GM12878 (cell line): ENCODE measurements at regions not wholly inside any gene's neighbourhood (a gene's known extent, or its start where the extent isn't known, plus 50 kb on each side); places are given as distances from the start of the nearest gene placed in this dataset.

Source experiments
- ATAC-seq: fragments of 200-7000 bp; cut with Tn5 transposase; 3 replicates; pipeline ENCODE4 v1.9.1; 2020; ENCODE audit warnings: mild to moderate bottlenecking, moderate library complexity
- BruUV-seq: library from RNA; stranded (reverse); fragments of 400-500 nt; replicated peaks from 2 replicates; lab custom pipeline; 2021; lab: Mats Ljungman, UMichigan
- CTCF ChIA-PET: fragments of 300-600 bp; sonication (Branson Sonifier 250); formaldehyde crosslinking; extraction: SDS; loops from one replicate; lab custom pipeline; 2021; ENCODE audit warnings: inconsistent platforms; lab: Yijun Ruan, JAX
- POLR2A ChIA-PET: fragments of 350-600 bp; formaldehyde crosslinking; extraction: SDS; loops from one replicate; lab custom pipeline; 2021; ENCODE audit warnings: inconsistent platforms; lab: Charles Lee
- RAD21 ChIA-PET: fragments of 300-600 bp; sonication (Branson Sonifier 250); formaldehyde crosslinking; loops from one replicate; lab custom pipeline; 2023; ENCODE audit warnings: antibody characterized with exemption; ENCODE audit not compliant: unreplicated experiment; lab: Charles Lee
- SMC1A ChIA-PET: fragments of 300-600 bp; sonication (Branson Sonifier 250); formaldehyde crosslinking; loops from one replicate; lab custom pipeline; 2023; ENCODE audit not compliant: unreplicated experiment, uncharacterized antibody; lab: Charles Lee
- DNase-seq: peaks from one replicate; pipeline ENCODE4 v3.0.0-alpha.2; 2011; ENCODE audit warnings: low read depth, low spot score
- FAIRE-seq: peaks from 3 replicates; lab custom pipeline; 2011; peaks lifted over from hg19 to GRCh38; lab: Jason Lieb, UNC
- H2AFZ ChIP-seq: 2 replicates; pipeline ENCODE4 v1.6.0; 2011; ENCODE audit warnings: low read depth, low read length, control low read depth; ENCODE audit not compliant: control insufficient read depth
- H3K27ac ChIP-seq: 2 replicates; pipeline ENCODE4 v1.5.1; 2011; ENCODE audit warnings: control low read depth; ENCODE audit not compliant: control insufficient read depth, insufficient read depth
- H3K27me3 ChIP-seq, 2 experiments: replicated peaks in 1 of 2; 2 replicates each; pipeline versions ENCODE4 v1.6.0 to v1.6.1; 2011; ENCODE audit warnings: low read length in 1 of 2; ENCODE audit not compliant: control insufficient read depth in 2 of 2, insufficient read depth in 2 of 2
- H3K36me3 ChIP-seq, 2 experiments: 2 replicates each; pipeline ENCODE4 v1.5.1; 2011; ENCODE audit warnings: low read length in 1 of 2; ENCODE audit not compliant: control insufficient read depth in 2 of 2, insufficient read depth in 2 of 2
- H3K4me1 ChIP-seq: 2 replicates; pipeline ENCODE4 v1.6.1; 2011; ENCODE audit warnings: mild to moderate bottlenecking, low read length, moderate library complexity, mixed read lengths; ENCODE audit not compliant: control insufficient read depth, insufficient read depth
- H3K4me2 ChIP-seq: 2 replicates; pipeline ENCODE4 v1.6.0; 2011; ENCODE audit warnings: control low read depth; ENCODE audit not compliant: control insufficient read depth, insufficient read depth
- H3K4me3 ChIP-seq: fragments of 200-600 bp; sonication (generic); 2 replicates; pipeline ENCODE4 v1.5.1; 2016
- H3K79me2 ChIP-seq: 2 replicates; pipeline ENCODE4 v1.6.0; 2011; ENCODE audit warnings: low read length; ENCODE audit not compliant: control insufficient read depth, insufficient read depth
- H3K9ac ChIP-seq: 2 replicates; pipeline ENCODE4 v1.8.0; 2011; ENCODE audit warnings: low read length, control low read depth, mixed read lengths; ENCODE audit not compliant: control insufficient read depth, insufficient read depth
- H3K9me3 ChIP-seq: replicated peaks from 3 replicates; pipeline ENCODE4 v1.5.1; 2011; ENCODE audit warnings: mild to moderate bottlenecking, low read length; ENCODE audit not compliant: control insufficient read depth, insufficient read depth
- H4K20me1 ChIP-seq: 2 replicates; pipeline ENCODE4 v1.6.0; 2011; ENCODE audit not compliant: control insufficient read depth, insufficient read depth
- BRCA1 ChIP-seq: IDR thresholded peaks from 2 replicates; pipeline ENCODE4 v1.6.1; 2011; ENCODE audit warnings: low read depth, low read length, improper control_type of control experiment
- CHD1 ChIP-seq: IDR thresholded peaks from 2 replicates; pipeline ENCODE4 v1.6.1; 2012; ENCODE audit warnings: low read depth, low read length, improper control_type of control experiment
- CHD2 ChIP-seq: IDR thresholded peaks from 2 replicates; pipeline ENCODE4 v1.6.1; 2011; ENCODE audit warnings: low read depth, low read length, improper control_type of control experiment, borderline replicate concordance
- E2F8 ChIP-seq: fragments of 450-650 bp; IDR thresholded peaks from 2 replicates; pipeline ENCODE4 v1.6.1; 2018; ENCODE audit warnings: mild to moderate bottlenecking, low read depth, moderate library complexity; ENCODE audit not compliant: partially characterized antibody
- HCFC1 ChIP-seq: fragments of 150-350 bp; IDR thresholded peaks from 2 replicates; pipeline ENCODE4 v1.6.1; 2014; ENCODE audit warnings: low read length
- HDGF ChIP-seq: fragments of 450-650 bp; IDR thresholded peaks from 2 replicates; pipeline ENCODE4 v1.6.1; 2016; ENCODE audit warnings: antibody characterized with exemption
- IKZF1 ChIP-seq: fragments of 450-650 bp; conservative IDR thresholded peaks from 2 replicates; pipeline ENCODE4 v1.6.1; 2017; ENCODE audit warnings: antibody characterized with exemption, mild to moderate bottlenecking
- JUND ChIP-seq: IDR thresholded peaks from 2 replicates; pipeline ENCODE4 v1.6.1; 2012; ENCODE audit warnings: low read depth, mild to moderate bottlenecking, low read length, improper control_type of control experiment, moderate library complexity
- KLF5 ChIP-seq: fragments of 450-650 bp; IDR thresholded peaks from 2 replicates; pipeline ENCODE4 v1.6.1; 2014; ENCODE audit warnings: mild to moderate bottlenecking; ENCODE audit not compliant: partially characterized antibody
- NRF1 ChIP-seq: conservative IDR thresholded peaks from 2 replicates; pipeline ENCODE4 v1.6.1; 2011; ENCODE audit warnings: mild to moderate bottlenecking, low read depth, low read length, improper control_type of control experiment
- PBX3 ChIP-seq: IDR thresholded peaks from 2 replicates; pipeline ENCODE4 v1.6.1; 2011; ENCODE audit warnings: mild to moderate bottlenecking, low read depth, low read length, moderate library complexity; ENCODE audit not compliant: insufficient replicate concordance
- SMARCA5 ChIP-seq: fragments of 450-650 bp; IDR thresholded peaks from 2 replicates; pipeline ENCODE4 v1.6.1; 2017; ENCODE audit warnings: mild to moderate bottlenecking
- SREBF1 ChIP-seq: IDR thresholded peaks from 2 replicates; pipeline ENCODE4 v1.6.1; 2012; ENCODE audit warnings: mild to moderate bottlenecking, low read length
- STAT3 ChIP-seq: IDR thresholded peaks from 2 replicates; pipeline ENCODE4 v1.6.1; 2011; ENCODE audit warnings: low read depth, low read length, improper control_type of control experiment
- TCF12 ChIP-seq: IDR thresholded peaks from 2 replicates; pipeline ENCODE4 v1.6.1; 2011; ENCODE audit warnings: low read depth, mild to moderate bottlenecking, low read length
- USF2 ChIP-seq: IDR thresholded peaks from 2 replicates; pipeline ENCODE4 v1.6.1; 2011; ENCODE audit warnings: low read depth, low read length, improper control_type of control experiment, borderline replicate concordance
- YBX1 ChIP-seq: fragments of 450-650 bp; IDR thresholded peaks from 2 replicates; pipeline ENCODE4 v1.6.1; 2016; ENCODE audit warnings: antibody characterized with exemption
- ZNF622 ChIP-seq: fragments of 450-650 bp; IDR thresholded peaks from 2 replicates; pipeline ENCODE4 v1.6.1; 2017; ENCODE audit warnings: mild to moderate bottlenecking, inconsistent platforms
- WGBS: methylation state at CpG from one replicate; pipeline ENCODE4 v1.1.6; 2016; ENCODE audit warnings: low lambda C conversion rate; ENCODE audit not compliant: insufficient replicate concordance, insufficient coverage; ENCODE audit errors: missing lambda C conversion rate; 5-methylcytosine and 5-hydroxymethylcytosine counted together
- in situ Hi-C: fragments of 300-500 bp; cut with MboI; formaldehyde crosslinking; loops from 9 replicates; pipeline ENCODE4 v1.14.3; 2018; ENCODE audit warnings: mixed read lengths
- intact Hi-C: fragments of 100-400 bp; cut with micrococcal nuclease; formaldehyde crosslinking; loops from one replicate; pipeline ENCODE4 v1.14.2; 2022; ENCODE audit not compliant: unreplicated experiment
- TF ChIP-seq, protein P1 (sequence below): fragments of 450-650 bp; IDR thresholded peaks from 2 replicates; pipeline ENCODE4 v1.6.1; 2017; ENCODE audit warnings: mild to moderate bottlenecking

GRCh38 chr13:21237081-21237480, 60.6 kb downstream of the MRPL57 start:
- Histone ChIP-seq H3K36me3 (no peaks in the 10 kb centered on the region), H3K27ac (no peak overlapping the region), H3K27me3 (no peaks in the 10 kb centered on the region), H3K4me2 (no peak overlapping the region), H3K9ac (no peak overlapping the region), H3K4me1 (no peaks in the 10 kb centered on the region), H3K79me2 (no peaks in the 10 kb centered on the region), H3K9me3 (no peaks in the 10 kb centered on the region; the same call in 2 of the 3 replicates), H2AFZ (no peak overlapping the region), H4K20me1 (no peaks in the 10 kb centered on the region), H3K4me3 (no peak overlapping the region)
- BruUV-seq = no TSS peak
- FAIRE-seq (no peak), ATAC-seq (no peak), DNase-seq (no peak)
- ChIA-PET POLR2A (interaction anchor here (0.6 kb wide), 1 partner anchor 52 kb away, joined by 3 read pairs; no protein-coding TSS in a partner anchor), CTCF (no interaction called here), RAD21 (no interaction called here), SMC1A (no interaction called here)
- TF ChIP-seq SREBF1 (no peak), STAT3 (no peak), E2F8 (no peak), ZNF622 (no peak), USF2 (no peak), SMARCA5 (no peak), KLF5 (no peak), YBX1 (no peak), CHD1 (no peak), TCF12 (no peak), PBX3 (no peak), NRF1 (no peak), IKZF1 (no peak), HDGF (no peak), CHD2 (no peak), HCFC1 (no peak), JUND (no peak), BRCA1 (no peak)
- TF ChIP-seq, protein P1, sequence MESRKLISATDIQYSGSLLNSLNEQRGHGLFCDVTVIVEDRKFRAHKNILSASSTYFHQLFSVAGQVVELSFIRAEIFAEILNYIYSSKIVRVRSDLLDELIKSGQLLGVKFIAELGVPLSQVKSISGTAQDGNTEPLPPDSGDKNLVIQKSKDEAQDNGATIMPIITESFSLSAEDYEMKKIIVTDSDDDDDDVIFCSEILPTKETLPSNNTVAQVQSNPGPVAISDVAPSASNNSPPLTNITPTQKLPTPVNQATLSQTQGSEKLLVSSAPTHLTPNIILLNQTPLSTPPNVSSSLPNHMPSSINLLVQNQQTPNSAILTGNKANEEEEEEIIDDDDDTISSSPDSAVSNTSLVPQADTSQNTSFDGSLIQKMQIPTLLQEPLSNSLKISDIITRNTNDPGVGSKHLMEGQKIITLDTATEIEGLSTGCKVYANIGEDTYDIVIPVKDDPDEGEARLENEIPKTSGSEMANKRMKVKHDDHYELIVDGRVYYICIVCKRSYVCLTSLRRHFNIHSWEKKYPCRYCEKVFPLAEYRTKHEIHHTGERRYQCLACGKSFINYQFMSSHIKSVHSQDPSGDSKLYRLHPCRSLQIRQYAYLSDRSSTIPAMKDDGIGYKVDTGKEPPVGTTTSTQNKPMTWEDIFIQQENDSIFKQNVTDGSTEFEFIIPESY = no peak
- intact Hi-C loops (no loop called here), in situ Hi-C loops (no loop called here)
- 24% methylated on average over 9 of the region's 9 CpGs for WGBS
